COLO668 (cell line): ENCODE measurements at regions not wholly inside any gene's neighbourhood (a gene's known extent, or its start where the extent isn't known, plus 50 kb on each side); places are given as distances from the start of the nearest gene placed in this dataset.
"Not testable (repeated sequence)": the region's sequence is repeated elsewhere in the genome, so short reads cannot be mapped to it uniquely, and the experiment has no call there.

Experiments used
- DNase-seq: peaks from one replicate; lab custom pipeline; 2025; ENCODE audit not compliant: unreplicated experiment; lab: John Stamatoyannopoulos, UW

DNA sequence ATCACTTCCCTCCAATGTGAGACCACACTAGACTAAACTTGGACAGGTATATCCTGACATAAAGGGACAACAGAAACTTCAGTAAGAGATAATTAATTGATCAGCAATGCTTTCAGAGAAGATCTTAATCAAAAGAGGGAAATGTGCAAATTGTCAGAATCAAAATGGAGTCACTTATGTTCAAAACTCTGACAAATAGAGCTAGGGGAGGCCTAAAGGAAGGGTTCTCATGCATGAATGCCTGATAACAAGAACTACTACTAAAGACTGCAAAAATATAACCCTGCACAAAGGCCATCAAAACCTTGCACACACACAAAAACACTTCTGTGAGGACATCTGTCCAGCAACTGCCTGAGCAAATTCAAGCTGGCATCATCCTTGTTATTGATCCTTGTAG is 637.5 kb upstream of the INTU start:
- no peak for DNase-seq

DNA sequence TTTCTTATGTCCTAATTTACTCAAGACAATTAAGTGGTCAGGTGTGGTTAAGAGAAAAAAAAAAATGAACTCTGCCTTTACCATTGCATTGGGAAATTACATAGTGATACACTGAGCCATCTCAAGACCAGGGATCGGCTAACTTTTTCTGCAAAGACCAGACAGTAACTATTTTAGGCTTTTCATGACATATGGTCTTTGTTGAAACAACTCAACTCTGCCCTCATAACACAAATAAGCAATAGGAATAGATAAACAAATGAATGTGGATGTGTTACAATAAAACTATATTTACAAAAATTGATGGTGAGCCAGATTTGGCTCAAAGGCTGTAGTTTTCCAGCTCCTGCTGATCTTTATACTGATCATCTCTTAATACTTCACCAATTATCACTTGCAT is 632.6 kb upstream of the INTU start:
- no peak for DNase-seq

DNA sequence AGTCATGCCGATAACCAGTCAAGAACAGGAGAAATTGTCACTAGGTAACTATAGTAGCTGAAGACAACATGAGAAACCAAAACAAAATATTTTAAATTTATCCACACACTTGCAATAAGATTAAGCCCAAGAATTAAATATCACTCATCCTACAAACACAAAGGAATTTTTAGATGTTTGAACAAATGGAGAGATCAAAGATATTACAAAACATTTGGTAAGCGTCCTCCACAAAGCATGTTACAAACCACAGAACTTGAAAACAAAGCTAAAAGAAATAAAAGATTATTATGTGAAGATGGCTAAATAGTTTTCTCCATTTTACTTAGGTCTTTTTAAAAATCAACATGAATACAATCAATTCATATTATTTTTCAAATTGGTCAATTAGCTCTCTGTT is 631.9 kb upstream of the INTU start:
- DNase-seq = no peak

DNA sequence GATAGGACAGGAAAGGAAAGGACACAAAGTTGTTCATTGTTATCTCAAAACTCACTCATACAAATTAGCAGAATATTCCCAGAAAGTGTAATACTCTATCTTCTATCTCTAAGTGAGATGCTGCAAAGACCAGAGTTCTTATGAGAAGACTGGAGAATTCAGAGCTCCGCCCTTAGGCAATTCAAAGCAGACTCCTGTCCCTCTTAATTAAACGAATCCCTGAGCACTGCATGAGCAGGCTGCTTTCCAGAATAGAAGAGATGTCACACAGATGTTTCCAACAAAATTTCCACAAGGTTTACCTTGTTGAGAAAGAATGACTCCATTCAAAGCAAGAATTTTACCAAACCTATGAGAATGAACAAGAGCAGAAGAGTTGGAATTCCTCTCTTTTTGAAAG is 630.8 kb upstream of the INTU start:
- DNase-seq = no peak

DNA sequence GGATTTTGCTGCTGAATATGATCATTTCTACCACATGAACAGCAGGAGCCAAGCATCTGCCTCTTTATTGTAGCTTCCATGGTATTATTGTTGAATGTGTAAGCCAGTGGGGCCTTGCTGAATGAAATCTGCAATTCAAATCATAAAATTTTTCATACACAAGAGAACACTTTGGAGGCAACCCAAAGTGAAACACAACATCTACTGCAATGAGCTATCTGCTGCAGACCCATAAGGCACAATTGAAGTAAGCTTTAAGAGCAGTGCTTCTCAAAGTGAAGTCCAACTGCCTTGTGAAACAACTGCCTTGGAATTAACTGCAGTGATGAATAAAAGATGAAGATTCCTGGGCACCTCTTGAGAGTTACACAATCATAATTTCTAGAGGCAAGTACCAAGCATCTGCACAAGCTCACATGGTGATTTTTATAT is 626.3 kb upstream of the INTU start:
- DNase-seq = no peak

DNA sequence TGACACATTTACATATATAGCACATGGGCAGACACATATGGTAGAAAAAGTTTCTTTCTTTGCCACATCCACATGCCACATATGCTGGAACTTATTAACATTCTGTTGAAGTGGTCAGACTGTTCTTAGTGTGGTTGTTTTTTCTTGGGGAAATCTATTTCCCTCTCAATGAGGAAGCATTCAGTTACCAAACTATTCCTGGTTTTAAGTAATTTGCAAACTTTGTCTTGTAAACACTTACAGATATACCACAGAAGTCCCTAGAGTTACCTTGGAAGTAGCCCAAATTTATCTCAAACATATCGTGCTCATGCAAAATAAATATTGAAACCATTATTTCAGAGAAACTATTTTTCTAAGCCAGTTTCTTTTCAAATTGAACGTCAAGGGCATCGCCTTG is 625.5 kb upstream of the INTU start:
- DNase-seq = no peak

DNA sequence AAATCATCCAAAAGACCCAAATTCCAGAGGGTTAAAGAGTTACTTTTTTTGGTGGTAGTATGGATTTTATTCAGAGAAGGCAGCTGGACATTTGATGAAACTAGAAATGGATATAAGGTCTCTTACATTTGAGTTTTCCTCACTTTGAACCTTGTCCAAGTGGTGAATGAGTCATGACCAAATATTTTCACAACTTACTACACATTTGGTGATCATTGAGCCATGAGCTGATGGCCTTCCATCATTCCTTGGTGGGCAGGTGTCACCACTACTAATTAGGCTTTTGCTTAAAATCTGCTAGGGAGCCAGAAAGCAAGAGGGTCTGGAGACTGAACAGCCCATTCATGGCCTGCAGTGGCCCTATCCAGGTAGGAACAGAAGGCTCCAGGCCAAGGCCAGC is 620.2 kb upstream of the INTU start:
- no peak for DNase-seq

DNA sequence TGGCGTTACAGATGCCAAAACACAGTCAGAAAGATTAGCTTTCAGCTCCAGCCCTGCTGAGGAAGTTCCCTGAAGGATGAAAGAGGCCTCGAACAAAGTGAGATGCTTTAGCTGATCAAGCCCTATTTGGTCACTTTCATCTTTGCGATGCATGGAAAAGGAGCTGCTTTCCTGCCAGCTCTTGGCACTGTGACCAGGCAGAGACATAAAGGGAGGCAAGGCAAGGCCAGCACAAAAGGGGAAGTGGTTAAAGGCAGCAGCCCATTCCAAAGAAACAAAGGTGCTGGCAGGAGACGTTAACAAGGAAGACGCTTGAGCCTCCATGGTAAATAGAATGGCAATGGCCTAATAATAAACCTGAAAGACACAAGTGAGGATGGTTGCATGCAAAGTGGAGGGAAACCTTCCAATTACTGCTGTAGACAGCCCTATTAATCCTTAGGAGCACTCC is 617.1 kb upstream of the INTU start:
- no peak for DNase-seq

DNA sequence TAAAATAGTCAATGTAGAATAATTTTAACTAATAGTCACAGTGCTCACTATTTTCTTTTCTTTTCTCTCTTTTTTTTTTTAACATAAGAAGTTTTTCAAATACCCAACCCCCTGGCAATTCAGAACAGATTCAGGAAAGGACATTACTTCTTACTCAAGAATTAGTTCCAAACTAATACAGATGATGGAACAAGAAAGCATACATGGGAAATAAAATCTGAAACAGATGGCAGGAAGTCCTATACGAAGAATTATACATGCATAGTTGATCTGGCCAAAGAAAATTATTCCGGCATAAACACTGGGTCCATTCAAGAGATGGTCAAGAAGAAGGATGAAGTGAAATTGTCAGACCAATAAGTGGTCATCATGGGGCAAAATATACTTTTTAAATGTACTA is 614.4 kb upstream of the INTU start:
- no peak for DNase-seq

DNA sequence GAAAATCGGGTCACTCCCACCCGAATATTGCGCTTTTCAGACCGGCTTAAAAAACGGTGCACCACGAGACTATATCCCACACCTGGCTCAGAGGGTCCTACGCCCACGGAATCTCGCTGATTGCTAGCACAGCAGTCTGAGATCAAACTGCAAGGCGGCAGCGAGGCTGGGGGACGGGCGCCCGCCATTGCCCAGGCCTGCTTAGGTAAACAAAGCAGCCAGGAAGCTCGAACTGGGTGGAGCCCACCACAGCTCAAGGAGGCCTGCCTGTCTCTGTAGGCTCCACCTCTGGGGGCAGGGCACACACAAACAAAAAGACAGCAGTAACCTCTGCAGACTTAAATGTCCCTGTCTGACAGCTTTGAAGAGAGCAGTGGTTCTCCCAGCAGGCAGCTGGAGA is 611.9 kb upstream of the INTU start:
- not testable (repeated sequence) for DNase-seq

DNA sequence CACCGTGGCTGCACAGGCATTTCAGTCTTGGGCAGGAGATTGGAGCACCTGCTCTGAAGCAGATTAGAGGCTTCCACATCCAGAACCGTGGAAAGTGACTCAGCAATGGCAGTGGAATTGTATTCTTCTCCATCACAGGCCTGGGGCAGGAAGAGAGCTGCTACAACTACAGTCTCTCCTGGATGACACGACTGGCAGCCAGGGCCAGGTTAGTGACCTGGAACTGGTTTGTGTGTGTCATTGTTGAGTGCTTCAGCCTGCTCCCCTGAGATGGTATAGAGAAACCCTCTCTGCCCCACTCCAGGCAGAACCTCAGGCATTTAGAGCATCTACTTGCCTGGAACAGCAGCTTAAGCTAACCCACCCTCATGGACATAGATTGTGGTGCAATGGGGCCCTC is 596.5 kb upstream of the INTU start:
- no peak for DNase-seq

DNA sequence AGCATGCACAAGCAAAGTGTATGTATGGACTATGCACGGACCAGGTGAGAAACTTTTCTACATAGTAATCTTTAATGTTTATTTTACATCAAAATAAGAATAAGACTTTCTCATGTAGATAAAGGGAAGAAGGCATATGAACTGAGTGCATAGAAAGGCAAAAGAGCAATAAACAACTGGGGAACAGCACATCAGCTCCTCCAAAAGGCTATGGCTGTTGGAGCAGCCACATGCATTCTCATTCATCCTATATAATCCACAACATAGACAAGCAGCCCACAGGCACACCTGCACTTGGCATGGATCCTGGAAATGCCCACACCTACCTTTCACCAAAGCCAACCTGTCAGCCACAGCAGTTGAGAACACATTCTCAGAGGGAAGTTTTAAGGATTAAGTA is 586.9 kb upstream of the INTU start:
- no peak for DNase-seq

DNA sequence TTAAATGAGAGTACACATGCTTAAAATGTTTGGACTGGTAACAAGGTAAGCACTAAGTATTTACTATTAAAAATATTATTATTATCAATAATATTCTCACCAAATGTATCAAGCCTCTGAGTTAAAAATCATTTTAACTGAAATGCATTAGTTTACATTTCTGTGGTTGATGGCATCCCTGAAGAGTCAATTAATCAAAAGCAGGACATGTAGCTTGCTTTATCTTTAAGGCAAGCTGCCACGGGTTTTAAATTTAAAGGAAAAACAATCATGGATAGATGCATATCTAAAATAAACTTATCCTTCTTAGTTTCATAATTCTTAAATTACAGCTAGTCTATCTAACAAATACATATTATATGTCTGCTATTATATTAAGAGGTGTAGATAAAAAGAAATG is 584.8 kb upstream of the INTU start:
- no peak for DNase-seq

DNA sequence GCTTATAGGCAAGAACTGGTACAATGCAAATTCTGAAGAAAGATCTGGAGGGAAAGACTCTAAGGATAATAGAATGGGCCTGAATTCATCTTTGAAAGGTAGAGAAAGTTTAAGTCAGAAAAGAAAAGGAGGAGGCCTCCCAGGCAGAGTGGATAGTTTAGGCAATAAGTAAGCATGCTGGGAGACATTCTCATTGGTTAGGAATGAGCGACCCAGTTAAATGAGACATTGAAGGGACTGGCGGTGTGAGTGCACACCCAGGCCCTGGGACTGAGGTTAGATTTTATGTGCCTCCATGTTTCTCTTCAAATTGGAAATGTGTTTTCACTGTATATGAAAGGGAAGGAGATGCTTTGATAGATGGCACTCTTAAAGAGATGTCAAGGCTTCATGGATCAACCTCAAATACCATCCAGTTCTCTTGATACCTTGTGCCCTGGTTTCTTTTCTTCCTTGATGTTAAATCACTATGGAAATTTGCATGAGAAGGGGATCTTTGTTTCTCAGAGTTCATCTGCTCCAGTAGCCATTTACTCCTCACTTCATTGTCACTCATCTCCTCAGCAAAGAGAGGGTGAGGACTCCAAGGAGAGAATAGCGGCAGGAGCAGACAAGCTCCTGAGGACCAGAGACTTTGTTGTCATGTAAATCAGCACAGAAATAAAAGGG is 584.2 kb upstream of the INTU start:
- DNase-seq = no peak

DNA sequence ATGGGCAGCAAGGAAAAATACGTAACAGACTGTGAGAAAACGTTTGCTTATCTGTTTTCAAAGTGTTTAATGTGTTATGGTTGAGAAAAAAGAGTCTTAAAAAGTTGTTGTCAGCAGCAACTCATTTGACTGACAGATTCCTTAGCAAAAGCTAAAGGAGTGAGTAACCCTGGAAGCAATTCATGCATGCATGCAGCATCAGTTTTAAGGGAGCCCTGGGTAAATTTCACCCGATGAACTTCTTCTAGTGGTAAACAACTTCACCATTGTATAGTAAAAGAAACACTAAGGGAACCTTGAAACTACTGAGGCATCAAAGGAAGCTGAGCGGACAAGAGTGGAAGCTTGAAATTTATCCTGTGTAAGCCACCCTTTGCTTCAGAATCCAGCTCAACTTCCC is 583.2 kb upstream of the INTU start:
- no peak for DNase-seq

DNA sequence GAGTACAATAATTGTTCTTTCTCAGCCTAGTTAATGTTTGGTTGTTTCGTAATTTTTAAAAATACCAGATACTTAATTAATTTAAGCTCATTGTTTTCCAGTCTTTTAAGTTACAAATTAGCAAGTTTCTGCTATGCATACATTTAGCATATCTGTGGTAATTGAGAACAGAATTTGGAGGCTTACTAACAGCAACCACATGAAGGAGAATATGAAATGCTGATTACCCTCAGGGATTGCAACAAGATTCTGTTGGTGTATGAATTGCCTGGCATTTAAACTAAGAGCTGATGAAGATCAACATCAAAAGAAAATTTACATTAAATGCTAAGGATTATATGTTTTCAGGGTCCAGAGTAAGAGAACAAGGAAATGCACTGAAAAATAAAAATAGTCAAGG is 580.0 kb upstream of the INTU start:
- no peak for DNase-seq

DNA sequence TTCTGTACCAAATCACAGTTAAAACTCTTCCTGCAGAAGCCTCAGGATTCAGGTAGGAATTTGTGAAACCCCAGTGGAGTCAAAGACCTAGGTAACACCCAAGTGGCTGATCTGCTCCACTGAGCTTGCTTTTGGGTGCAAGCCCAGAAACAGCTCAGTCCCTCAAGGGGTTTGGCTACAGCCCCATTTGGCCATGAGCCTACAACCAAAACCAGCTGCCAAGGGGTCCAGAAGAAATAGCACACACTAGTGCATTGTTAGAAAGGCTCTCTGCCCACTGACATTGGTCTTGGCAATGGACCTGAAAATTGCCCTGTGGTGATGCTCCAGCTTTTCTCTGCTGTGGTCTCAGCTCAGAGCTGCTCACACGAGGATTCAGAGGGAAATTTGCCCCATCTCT is 577.4 kb upstream of the INTU start:
- no peak for DNase-seq

DNA sequence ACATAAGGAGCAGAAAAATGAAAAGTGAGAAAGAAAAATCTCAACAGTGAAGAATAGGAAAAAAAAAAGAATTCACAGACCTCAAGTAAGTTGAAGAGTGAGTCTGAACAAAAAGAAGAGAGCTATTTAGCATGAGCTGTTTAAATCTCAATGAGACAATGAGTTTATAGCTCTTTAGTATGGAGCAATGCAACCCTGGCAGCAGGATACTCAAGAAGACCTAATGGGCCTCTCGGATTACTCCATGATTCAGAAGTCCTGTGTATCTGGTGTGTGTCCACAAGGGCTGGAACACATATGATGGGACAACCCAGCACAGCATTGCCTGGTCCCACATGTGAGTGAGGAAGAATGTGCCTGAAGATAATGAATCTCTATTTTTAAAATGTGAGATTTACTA is 563.1 kb upstream of the INTU start:
- DNase-seq = no peak

DNA sequence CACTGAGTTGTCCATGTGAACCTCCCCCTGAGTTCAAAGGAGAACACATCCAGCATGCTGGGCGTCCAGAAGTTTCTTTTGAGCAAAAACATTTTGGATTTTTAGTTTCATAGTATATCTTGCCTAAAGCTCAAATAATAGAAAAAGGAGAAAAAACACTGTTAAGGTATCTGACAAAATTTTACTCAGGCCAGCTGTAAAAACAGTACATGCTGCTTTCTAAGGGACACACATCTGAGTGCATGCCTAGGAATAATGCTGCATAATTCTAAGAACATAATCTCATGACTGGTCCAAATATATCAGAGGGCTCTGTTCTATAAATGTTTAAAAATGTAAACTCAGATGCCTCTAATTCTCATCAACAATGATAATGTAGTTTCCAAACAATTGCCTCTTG is 561.3 kb upstream of the INTU start:
- DNase-seq = no peak

DNA sequence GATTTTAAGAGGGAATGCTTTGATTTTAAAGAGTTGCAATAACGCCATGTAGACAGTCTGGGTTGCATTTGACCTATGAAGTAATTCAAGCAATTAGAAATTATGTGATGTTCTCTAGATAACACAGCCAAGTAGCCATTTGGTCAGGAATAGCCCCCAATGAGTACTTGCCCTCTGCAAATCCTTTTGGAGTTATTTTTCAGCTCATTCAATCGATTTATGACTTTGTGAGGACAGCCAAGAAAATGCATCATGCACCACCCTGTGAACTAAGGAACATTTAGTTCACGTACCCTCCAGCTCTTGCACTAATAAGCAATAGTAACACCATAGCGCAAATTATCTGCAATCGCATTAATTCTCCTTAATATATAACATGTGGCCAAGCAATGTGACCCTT is 552.6 kb upstream of the INTU start:
- DNase-seq = no peak

DNA sequence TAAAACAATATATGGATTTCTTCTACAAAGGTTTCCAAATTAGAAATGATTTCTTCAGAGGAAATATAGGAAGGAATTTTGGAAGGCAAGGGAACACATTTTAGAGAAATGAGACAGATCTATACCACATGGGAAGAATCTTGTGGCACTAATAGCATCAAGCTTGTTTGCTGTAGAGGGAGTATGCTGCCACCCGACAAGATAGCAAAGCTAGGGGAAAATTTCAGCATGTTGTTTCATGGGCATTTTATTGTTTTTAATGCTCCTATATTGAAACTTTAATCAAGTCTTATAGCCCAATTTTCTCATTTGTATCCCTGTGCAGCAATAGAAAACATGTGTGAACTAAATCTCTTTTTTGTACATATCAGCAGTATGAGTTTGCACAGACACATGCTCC is 551.7 kb upstream of the INTU start:
- DNase-seq = no peak

DNA sequence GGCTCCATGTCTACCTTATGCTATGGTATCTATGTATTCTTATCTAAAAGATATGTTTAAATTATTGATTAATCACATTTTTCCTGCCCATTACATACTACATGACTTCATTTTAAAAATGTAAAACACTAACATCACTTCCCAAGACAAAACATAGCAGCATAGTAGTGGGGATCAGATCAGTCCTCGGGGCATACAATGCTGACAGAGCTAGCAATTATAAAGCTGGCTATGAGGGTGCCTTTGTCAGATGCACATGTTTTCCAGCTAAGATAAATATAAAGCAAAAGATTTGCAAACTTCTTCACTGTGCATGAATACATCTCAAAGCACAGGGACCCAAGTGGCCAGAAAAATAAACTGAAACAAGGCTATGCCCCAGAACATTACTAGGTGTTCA is 549.8 kb upstream of the INTU start:
- no peak for DNase-seq

DNA sequence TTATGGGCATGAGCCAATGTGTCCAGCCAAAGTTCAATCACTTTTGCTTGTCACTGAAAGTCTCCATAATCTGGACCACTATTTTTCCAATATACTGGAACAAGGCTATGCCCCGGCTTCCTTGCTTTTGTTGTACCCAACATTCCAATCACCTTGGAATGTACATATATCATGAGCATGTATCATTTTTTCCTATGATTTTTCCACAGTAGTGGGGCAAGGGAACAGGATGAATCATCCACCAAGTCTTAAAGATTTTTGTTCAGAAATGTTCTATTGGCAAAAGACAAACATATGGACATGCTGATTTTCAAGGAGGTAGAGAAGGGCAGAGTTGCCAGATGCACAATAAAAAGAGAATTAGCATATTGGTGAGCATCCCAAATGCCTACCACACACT is 548.1 kb upstream of the INTU start:
- DNase-seq = no peak

DNA sequence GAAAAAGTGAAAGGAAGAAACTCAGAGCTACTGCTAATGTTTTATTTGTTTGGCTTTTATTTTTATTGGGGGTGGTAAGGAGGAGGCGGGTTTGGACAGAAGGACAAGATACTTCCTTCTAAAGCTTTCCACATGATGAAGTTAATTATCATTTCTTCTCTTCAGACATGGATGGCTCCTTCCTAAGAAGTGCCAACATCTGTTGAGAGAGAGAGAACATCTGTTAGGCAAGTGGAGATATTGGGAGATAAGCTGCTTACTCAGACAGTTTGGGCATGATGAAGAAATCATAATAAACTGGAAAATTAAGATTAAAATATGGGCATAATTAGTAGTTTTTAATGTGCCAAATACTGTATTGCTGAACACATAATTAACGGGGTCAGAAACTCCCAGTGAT is 535.7 kb upstream of the INTU start:
- DNase-seq = no peak
